ENCODE measurements at regions not wholly inside any gene's neighbourhood (a gene's known extent, or its start where the extent isn't known, plus 50 kb on each side); places are given as distances from the start of the nearest gene placed in this dataset.

DNA sequence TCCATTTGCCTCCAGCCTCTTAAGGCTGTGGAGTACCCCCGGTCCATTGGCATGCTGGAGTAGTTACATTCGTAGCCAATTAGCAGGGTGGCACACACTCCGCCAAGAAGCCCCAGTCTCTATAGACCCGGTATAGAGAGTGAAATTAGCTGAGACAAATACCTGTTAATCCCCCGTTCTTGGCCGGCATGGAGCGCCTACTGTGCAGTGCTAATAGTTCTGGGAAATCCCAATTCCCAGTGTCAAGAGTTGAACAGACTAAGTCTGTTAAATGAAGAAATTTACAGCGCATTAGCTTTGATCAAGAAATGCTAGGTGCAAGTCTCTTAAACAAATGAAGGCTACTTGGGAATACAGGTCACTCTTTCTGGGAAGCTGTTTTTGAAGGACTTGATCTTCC is 127.8 kb upstream of the ARX start:
- TF ChIP-seq, protein P1, sequence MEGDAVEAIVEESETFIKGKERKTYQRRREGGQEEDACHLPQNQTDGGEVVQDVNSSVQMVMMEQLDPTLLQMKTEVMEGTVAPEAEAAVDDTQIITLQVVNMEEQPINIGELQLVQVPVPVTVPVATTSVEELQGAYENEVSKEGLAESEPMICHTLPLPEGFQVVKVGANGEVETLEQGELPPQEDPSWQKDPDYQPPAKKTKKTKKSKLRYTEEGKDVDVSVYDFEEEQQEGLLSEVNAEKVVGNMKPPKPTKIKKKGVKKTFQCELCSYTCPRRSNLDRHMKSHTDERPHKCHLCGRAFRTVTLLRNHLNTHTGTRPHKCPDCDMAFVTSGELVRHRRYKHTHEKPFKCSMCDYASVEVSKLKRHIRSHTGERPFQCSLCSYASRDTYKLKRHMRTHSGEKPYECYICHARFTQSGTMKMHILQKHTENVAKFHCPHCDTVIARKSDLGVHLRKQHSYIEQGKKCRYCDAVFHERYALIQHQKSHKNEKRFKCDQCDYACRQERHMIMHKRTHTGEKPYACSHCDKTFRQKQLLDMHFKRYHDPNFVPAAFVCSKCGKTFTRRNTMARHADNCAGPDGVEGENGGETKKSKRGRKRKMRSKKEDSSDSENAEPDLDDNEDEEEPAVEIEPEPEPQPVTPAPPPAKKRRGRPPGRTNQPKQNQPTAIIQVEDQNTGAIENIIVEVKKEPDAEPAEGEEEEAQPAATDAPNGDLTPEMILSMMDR (IDR thresholded peaks at IDR 0.05): no peak
- TF ChIP-seq POLR2A (IDR thresholded peaks at IDR 0.05): no peak
